OCI-LY3 (cell line): ENCODE measurements at regions not wholly inside any gene's neighbourhood (a gene's known extent, or its start where the extent isn't known, plus 50 kb on each side); places are given as distances from the start of the nearest gene placed in this dataset.

Experiments
- H2AFZ ChIP-seq: fragments of 200-600, 300-600 bp; shearing (Covaris generic); 2 replicates; pipeline ENCODE4 v1.6.0; 2014; ENCODE audit warnings: antibody characterized with exemption, low read depth, low read length
- H3K27ac ChIP-seq: fragments of 200-600, 300-600 bp; sonication (generic); 2 replicates; pipeline ENCODE4 v1.5.1; 2014; ENCODE audit warnings: mild to moderate bottlenecking, low read length, moderate library complexity, mixed read lengths
- H3K27me3 ChIP-seq: fragments of 200-600, 300-600 bp; sonication (generic); 2 replicates; pipeline ENCODE4 v1.6.1; 2014; ENCODE audit warnings: low read depth, low read length, mixed read lengths
- H3K36me3 ChIP-seq: fragments of 200-600, 300-600 bp; sonication (generic); replicated peaks from 2 replicates; pipeline ENCODE3; 2014; ENCODE audit warnings: low read depth, low read length, mixed read lengths
- H3K4me1 ChIP-seq: fragments of 300-600, 200-600 bp; sonication (generic); 2 replicates; pipeline ENCODE4 v1.6.1; 2014; ENCODE audit warnings: low read length, mixed read lengths
- H3K4me2 ChIP-seq: fragments of 200-600, 300-600 bp; sonication (generic); 2 replicates; pipeline ENCODE4 v1.6.1; 2014; ENCODE audit warnings: low read length, mixed read lengths
- H3K4me3 ChIP-seq: fragments of 300-600, 200-600 bp; sonication (generic); 2 replicates; pipeline ENCODE4 v1.5.1; 2014; ENCODE audit warnings: antibody characterized with exemption, mild to moderate bottlenecking, low read length, moderate library complexity
- H3K79me2 ChIP-seq: fragments of 300-600, 200-600 bp; shearing (Covaris generic); 2 replicates; pipeline ENCODE4 v1.6.1; 2014; ENCODE audit warnings: mild to moderate bottlenecking, low read length, mixed read lengths
- H3K9ac ChIP-seq: fragments of 300-600, 200-600 bp; shearing (Covaris generic); 2 replicates; pipeline ENCODE4 v1.6.0; 2014; ENCODE audit warnings: mild to moderate bottlenecking, low read length, moderate library complexity
- H3K9me3 ChIP-seq: fragments of 200-600, 300-600 bp; shearing (Covaris generic); 2 replicates; pipeline ENCODE4 v1.6.1; 2014; ENCODE audit warnings: low read length, mixed read lengths; ENCODE audit not compliant: insufficient read depth
- H4K20me1 ChIP-seq: fragments of 200-600, 300-600 bp; sonication (generic); 2 replicates; pipeline ENCODE4 v1.6.1; 2016; ENCODE audit warnings: low read length, mixed read lengths; ENCODE audit not compliant: insufficient read depth
- EZH2phosphoT487 ChIP-seq: fragments of 200-600 bp; shearing (Covaris generic); IDR thresholded peaks from 2 replicates; pipeline ENCODE4 v1.6.1; 2018; ENCODE audit warnings: antibody characterized with exemption, mixed run types, low read depth
- TF ChIP-seq, protein P1 (sequence below): fragments of 200-600, 300-600 bp; sonication (generic); IDR thresholded peaks from 2 replicates; pipeline ENCODE4 v1.5.1; 2014; ENCODE audit warnings: antibody characterized with exemption, low read length, low read depth

GRCh38 chr7:15783987-15784693, 97.7 kb upstream of the MEOX2 start:
- H3K79me2 ChIP-seq, result no peaks in the 10 kb centered on the region
- H4K20me1 ChIP-seq, result no peaks in the 10 kb centered on the region
- H3K27me3 ChIP-seq, result no peaks in the 10 kb centered on the region
- H2AFZ ChIP-seq, result peak overlapping the region; percentile 66; the same call in 1 of the 2 replicates
- peak overlapping the region; percentile 44 for H3K4me2 ChIP-seq
- H3K27ac ChIP-seq, result peak overlapping the region; percentile 89
- H3K36me3 ChIP-seq, result no peaks in the 10 kb centered on the region
- H3K4me1 ChIP-seq, result peaks cover 29% of the 10 kb centered on the region
- TF ChIP-seq, protein P1, sequence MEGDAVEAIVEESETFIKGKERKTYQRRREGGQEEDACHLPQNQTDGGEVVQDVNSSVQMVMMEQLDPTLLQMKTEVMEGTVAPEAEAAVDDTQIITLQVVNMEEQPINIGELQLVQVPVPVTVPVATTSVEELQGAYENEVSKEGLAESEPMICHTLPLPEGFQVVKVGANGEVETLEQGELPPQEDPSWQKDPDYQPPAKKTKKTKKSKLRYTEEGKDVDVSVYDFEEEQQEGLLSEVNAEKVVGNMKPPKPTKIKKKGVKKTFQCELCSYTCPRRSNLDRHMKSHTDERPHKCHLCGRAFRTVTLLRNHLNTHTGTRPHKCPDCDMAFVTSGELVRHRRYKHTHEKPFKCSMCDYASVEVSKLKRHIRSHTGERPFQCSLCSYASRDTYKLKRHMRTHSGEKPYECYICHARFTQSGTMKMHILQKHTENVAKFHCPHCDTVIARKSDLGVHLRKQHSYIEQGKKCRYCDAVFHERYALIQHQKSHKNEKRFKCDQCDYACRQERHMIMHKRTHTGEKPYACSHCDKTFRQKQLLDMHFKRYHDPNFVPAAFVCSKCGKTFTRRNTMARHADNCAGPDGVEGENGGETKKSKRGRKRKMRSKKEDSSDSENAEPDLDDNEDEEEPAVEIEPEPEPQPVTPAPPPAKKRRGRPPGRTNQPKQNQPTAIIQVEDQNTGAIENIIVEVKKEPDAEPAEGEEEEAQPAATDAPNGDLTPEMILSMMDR, result peak; percentile 22
- TF ChIP-seq EZH2phosphoT487, result no peak
- H3K9me3 ChIP-seq, result no peaks in the 10 kb centered on the region
- H3K9ac ChIP-seq, result peak overlapping the region; percentile 50
- peak overlapping the region; percentile 20 for H3K4me3 ChIP-seq

- no peak overlapping the region for H3K27ac ChIP-seq
These were observed 96.2 kb upstream of the MEOX2 start for GRCh38 chr7:15782656-15783055.

GRCh38 chr7:15781944-15782343, 95.5 kb upstream of the MEOX2 start:
- Histone ChIP-seq H3K9me3 (no peaks in the 10 kb centered on the region), H3K36me3 (no peaks in the 10 kb centered on the region), H3K4me3 (no peak overlapping the region), H2AFZ (no peak overlapping the region), H3K79me2 (no peaks in the 10 kb centered on the region), H3K4me1 (peaks cover 29% of the 10 kb centered on the region), H3K4me2 (no peak overlapping the region), H3K27ac (no peak overlapping the region), H3K9ac (no peak overlapping the region), H3K27me3 (no peaks in the 10 kb centered on the region), H4K20me1 (no peaks in the 10 kb centered on the region)
- TF ChIP-seq EZH2phosphoT487, result no peak
- TF ChIP-seq, protein P1, result no peak

More at GRCh38 chr7:15782656-15783055, 96.2 kb upstream of the MEOX2 start:
- H3K4me3 ChIP-seq, result no peak overlapping the region
- H2AFZ ChIP-seq, result no peak overlapping the region; the same call in 1 of the 2 replicates
- peaks cover 29% of the 10 kb centered on the region for H3K4me1 ChIP-seq
- H3K36me3 ChIP-seq, result no peaks in the 10 kb centered on the region
- H3K79me2 ChIP-seq, result no peaks in the 10 kb centered on the region
- H3K9me3 ChIP-seq, result no peaks in the 10 kb centered on the region
- H3K27me3 ChIP-seq, result no peaks in the 10 kb centered on the region
- TF ChIP-seq, protein P1, result no peak
- TF ChIP-seq EZH2phosphoT487, result no peak
- no peak overlapping the region for H3K4me2 ChIP-seq
- H4K20me1 ChIP-seq, result no peaks in the 10 kb centered on the region
- no peak overlapping the region for H3K9ac ChIP-seq

GRCh38 chr7:15780271-15780670, 93.8 kb upstream of the MEOX2 start:
- Histone ChIP-seq H3K4me3 (no peak overlapping the region), H3K9me3 (no peaks in the 10 kb centered on the region), H3K79me2 (no peaks in the 10 kb centered on the region), H3K27ac (no peak overlapping the region), H3K27me3 (no peaks in the 10 kb centered on the region), H2AFZ (no peak overlapping the region), H4K20me1 (no peaks in the 10 kb centered on the region), H3K36me3 (no peaks in the 10 kb centered on the region), H3K4me2 (no peak overlapping the region), H3K9ac (no peak overlapping the region), H3K4me1 (peaks cover 27% of the 10 kb centered on the region)
- TF ChIP-seq EZH2phosphoT487, result no peak
- TF ChIP-seq, protein P1, result no peak
